Ecto neural progenitor cell (in vitro differentiated cells): ENCODE measurements at regions not wholly inside any gene's neighbourhood (a gene's known extent, or its start where the extent isn't known, plus 50 kb on each side); places are given as distances from the start of the nearest gene placed in this dataset.

Source experiments
- DNase-seq: peaks from one replicate; pipeline ENCODE4 v3.0.0-alpha.2; 2018; ENCODE audit warnings: low spot score

GRCh38 chr7:46539892-46540483 is 618.9 kb upstream of the IGFBP3 start:
- no peak for DNase-seq

GRCh38 chr7:46537191-46537905 is 616.3 kb upstream of the IGFBP3 start:
- no peak for DNase-seq

GRCh38 chr7:46534664-46535588 is 613.9 kb upstream of the IGFBP3 start:
- no peak for DNase-seq

GRCh38 chr7:46533946-46534345 is 612.9 kb upstream of the IGFBP3 start:
- DNase-seq = no peak

GRCh38 chr7:46532571-46532970 is 611.5 kb upstream of the IGFBP3 start:
- no peak for DNase-seq

- DNase-seq = no peak
These were observed 609.1 kb upstream of the IGFBP3 start for GRCh38 chr7:46530081-46530750.

GRCh38 chr7:46527360-46527759 is 606.3 kb upstream of the IGFBP3 start:
- no peak for DNase-seq

- DNase-seq = no peak
These were observed 604.8 kb upstream of the IGFBP3 start for GRCh38 chr7:46525876-46526275.

- DNase-seq = no peak
These were observed 603.3 kb upstream of the IGFBP3 start for GRCh38 chr7:46524350-46524749.

GRCh38 chr7:46522354-46522906 is 601.4 kb upstream of the IGFBP3 start:
- DNase-seq = no peak

- no peak for DNase-seq
These were observed 597.6 kb upstream of the IGFBP3 start for GRCh38 chr7:46518713-46519112.

GRCh38 chr7:46515844-46516590 is 594.9 kb upstream of the IGFBP3 start:
- DNase-seq = no peak

- DNase-seq = no peak
These were observed 592.4 kb upstream of the IGFBP3 start for GRCh38 chr7:46513447-46513848.

- DNase-seq = no peak
These were observed 591.9 kb upstream of the IGFBP3 start for GRCh38 chr7:46512891-46513413.

GRCh38 chr7:46511442-46512215 is 590.6 kb upstream of the IGFBP3 start:
- no peak for DNase-seq

- DNase-seq = no peak
These were observed 587.5 kb upstream of the IGFBP3 start for GRCh38 chr7:46508583-46508982.

GRCh38 chr7:46507560-46507959 is 586.5 kb upstream of the IGFBP3 start:
- DNase-seq = no peak

- no peak for DNase-seq
These were observed 573.4 kb upstream of the IGFBP3 start for GRCh38 chr7:46494441-46494840.

GRCh38 chr7:46494028-46494427 is 573.0 kb upstream of the IGFBP3 start:
- DNase-seq = no peak

GRCh38 chr7:46493196-46493595 is 572.1 kb upstream of the IGFBP3 start:
- no peak for DNase-seq
